DOHH2 (cell line): ENCODE measurements at regions not wholly inside any gene's neighbourhood (a gene's known extent, or its start where the extent isn't known, plus 50 kb on each side); places are given as distances from the start of the nearest gene placed in this dataset.

Source experiments
- CTCF ChIP-seq: fragments of 200-600 bp; sonication (generic); IDR thresholded peaks from one replicate; pipeline ENCODE4 v1.5.1; 2014; ENCODE audit warnings: antibody characterized with exemption, mild to moderate bottlenecking, low read depth, low read length; ENCODE audit not compliant: poor library complexity, severe bottlenecking
- EZH2phosphoT487 ChIP-seq: fragments of 200-600 bp; sonication (generic); IDR thresholded peaks from 2 replicates; pipeline ENCODE4 v1.6.1; 2017; ENCODE audit warnings: borderline replicate concordance, mild to moderate bottlenecking, antibody characterized with exemption, low read length, moderate library complexity, mixed read lengths

- TF ChIP-seq EZH2phosphoT487 (no peak), CTCF (no peak)
Observed at GRCh38 chr1:10851024-10852013, 54.9 kb upstream of the CASZ1 start.
